ENCODE measurements at regions not wholly inside any gene's neighbourhood (a gene's known extent, or its start where the extent isn't known, plus 50 kb on each side); places are given as distances from the start of the nearest gene placed in this dataset.
A peak's percentile ranks its signal among the peaks of the same experiment; 100 is the strongest.

DNA sequence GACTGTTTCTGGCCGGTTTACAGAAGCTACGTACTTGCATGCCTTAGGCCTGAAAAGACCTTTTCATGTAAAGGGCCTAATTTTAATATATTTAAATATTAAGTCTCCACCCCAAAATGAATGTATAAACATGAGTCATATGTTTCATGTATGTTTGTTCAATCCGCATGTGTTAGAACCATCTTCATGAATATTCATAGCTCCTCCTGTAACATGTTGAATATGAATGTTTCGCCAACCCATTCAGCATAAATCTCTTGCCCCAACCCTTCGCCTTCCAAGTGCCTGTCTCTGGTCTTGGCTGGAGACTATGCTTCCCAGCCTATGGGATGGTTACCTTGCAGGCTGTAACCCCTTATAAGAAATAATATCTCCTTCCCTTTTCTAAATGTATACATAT lies 212.5 kb downstream of the SCG2 start:
- Histone ChIP-seq H3K36me3 (ENCODE audit: control insufficient read depth in 1 of 2, insufficient read depth in 2 of 2, low read depth in 1 of 2, low read length in 2 of 2) (no peaks in the 10 kb centered on the region), H3K27ac (ENCODE audit: low read length, poor library complexity, severe bottlenecking) (no peak overlapping the region), H3K18ac (ENCODE audit: low read depth in 1 of 2, low read length in 2 of 2) (no peak overlapping the region), H2AFZ (ENCODE audit: low read depth, low read length) (no peak overlapping the region), H2BK120ac (ENCODE audit: low read depth, low read length) (no peak overlapping the region), H3K4me1 (ENCODE audit: control insufficient read depth, insufficient read depth, low read depth, low read length) (no peaks in the 10 kb centered on the region), H2BK5ac (ENCODE audit: low read depth, low read length, poor library complexity, severe bottlenecking) (no peak overlapping the region), H3K9me3 (ENCODE audit: control insufficient read depth, low read length) (peaks cover 17% of the 10 kb centered on the region), H2BK15ac (ENCODE audit: low read depth, poor library complexity, severe bottlenecking) (no peak overlapping the region), H3K9ac (ENCODE audit: low read length) (no peak overlapping the region), H2BK12ac (ENCODE audit: low read length in 2 of 2) (no peak overlapping the region), H3K4me2 (ENCODE audit: low read length, poor library complexity, severe bottlenecking) (no peak overlapping the region), H4K8ac (ENCODE audit: low read length) (no peak overlapping the region), H3K4ac (ENCODE audit: low read depth in 1 of 2, low read length in 2 of 2) (no peak overlapping the region), H3K14ac (ENCODE audit: low read length in 2 of 2) (no peak overlapping the region), H3K27me3 (ENCODE audit: control insufficient read depth in 1 of 2, insufficient read depth in 1 of 2, low read length in 2 of 2) (no peaks in the 10 kb centered on the region), H4K91ac (ENCODE audit: low read length) (no peak overlapping the region), H2AK5ac (ENCODE audit: low read length, severe bottlenecking) (no peak overlapping the region), H3K79me1 (replicated peaks; ENCODE audit: low read length, poor library complexity, severe bottlenecking) (no peaks in the 10 kb centered on the region), H3K23ac (ENCODE audit: low read length in 2 of 2) (no peak overlapping the region), H3K4me3 (ENCODE audit: insufficient read depth in 1 of 2, low read depth in 1 of 2, low read length in 2 of 2) (no peak overlapping the region)
- WGBS, result 100% methylated on average over 2 of the region's 5 CpGs
- no peak for DNase-seq

- Histone ChIP-seq H2BK120ac (ENCODE audit: low read depth, low read length) (no peak overlapping the region), H3K4me1 (ENCODE audit: control insufficient read depth, insufficient read depth, low read depth, low read length) (no peaks in the 10 kb centered on the region), H3K4ac (ENCODE audit: low read depth in 1 of 2, low read length in 2 of 2) (no peak overlapping the region), H3K23ac (ENCODE audit: low read length in 2 of 2) (no peak overlapping the region), H2BK5ac (ENCODE audit: low read depth, low read length, poor library complexity, severe bottlenecking) (no peak overlapping the region), H4K91ac (ENCODE audit: low read length) (no peak overlapping the region), H3K27ac (ENCODE audit: low read length, poor library complexity, severe bottlenecking) (no peak overlapping the region), H3K4me3 (ENCODE audit: insufficient read depth in 1 of 2, low read depth in 1 of 2, low read length in 2 of 2) (no peak overlapping the region), H2AK5ac (ENCODE audit: low read length, severe bottlenecking) (no peak overlapping the region), H3K27me3 (ENCODE audit: control insufficient read depth in 1 of 2, insufficient read depth in 1 of 2, low read length in 2 of 2) (no peaks in the 10 kb centered on the region), H3K14ac (ENCODE audit: low read length in 2 of 2) (no peak overlapping the region), H3K9ac (ENCODE audit: low read length) (no peak overlapping the region), H2BK15ac (ENCODE audit: low read depth, poor library complexity, severe bottlenecking) (no peak overlapping the region), H3K18ac (ENCODE audit: low read depth in 1 of 2, low read length in 2 of 2) (no peak overlapping the region), H3K36me3 (ENCODE audit: control insufficient read depth in 1 of 2, insufficient read depth in 2 of 2, low read depth in 1 of 2, low read length in 2 of 2) (no peaks in the 10 kb centered on the region), H3K4me2 (ENCODE audit: low read length, poor library complexity, severe bottlenecking) (no peak overlapping the region), H2BK12ac (ENCODE audit: low read length in 2 of 2) (no peak overlapping the region), H2AFZ (ENCODE audit: low read depth, low read length) (no peak overlapping the region), H4K8ac (ENCODE audit: low read length) (no peak overlapping the region), H3K9me3 (ENCODE audit: control insufficient read depth, low read length) (peaks cover 27% of the 10 kb centered on the region), H3K79me1 (replicated peaks; ENCODE audit: low read length, poor library complexity, severe bottlenecking) (no peaks in the 10 kb centered on the region)
- DNase-seq, result no peak
- WGBS, result no CpG with 5 or more reads among the region's 2 CpGs
Observed at GRCh38 chr2:223396993-223397392, 205.2 kb downstream of the SCG2 start.

DNA sequence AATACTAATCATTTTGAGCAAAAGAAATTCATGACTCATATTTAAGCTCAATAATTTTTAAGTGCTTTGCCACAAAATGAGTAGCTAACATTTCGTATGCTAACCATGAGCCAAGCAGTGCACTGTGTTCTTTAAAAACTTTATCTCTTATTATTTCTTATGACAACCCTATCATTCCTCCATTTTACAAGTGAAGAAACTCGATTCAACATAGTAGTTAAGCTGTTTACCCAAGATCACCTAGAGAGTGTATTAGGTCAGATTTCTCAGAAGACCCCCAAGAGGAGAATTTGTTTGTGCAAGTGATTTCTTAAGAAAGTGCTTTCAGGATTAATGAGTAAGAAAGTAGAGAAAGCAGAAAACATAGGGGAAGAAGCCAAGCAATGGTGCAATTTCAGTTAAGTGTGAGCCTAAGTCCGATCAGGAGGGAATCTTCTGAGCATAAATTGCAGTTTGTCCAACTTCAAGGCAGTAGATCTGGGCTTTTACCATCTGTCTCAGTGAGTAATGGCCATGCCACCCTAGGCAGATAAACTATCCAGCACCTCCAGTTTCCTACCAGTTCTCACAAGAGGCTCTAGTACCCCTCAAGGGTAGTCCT lies 202.7 kb downstream of the SCG2 start:
- Histone ChIP-seq H3K4me2 (ENCODE audit: low read length, poor library complexity, severe bottlenecking) (no peak overlapping the region), H3K9me3 (ENCODE audit: control insufficient read depth, low read length) (peaks cover 10% of the 10 kb centered on the region), H3K4ac (ENCODE audit: low read depth in 1 of 2, low read length in 2 of 2) (no peak overlapping the region), H2BK15ac (ENCODE audit: low read depth, poor library complexity, severe bottlenecking) (no peak overlapping the region), H3K27me3 (ENCODE audit: control insufficient read depth in 1 of 2, insufficient read depth in 1 of 2, low read length in 2 of 2) (no peaks in the 10 kb centered on the region), H4K91ac (ENCODE audit: low read length) (no peak overlapping the region), H3K9ac (ENCODE audit: low read length) (peak overlapping the region; percentile 20), H3K27ac (ENCODE audit: low read length, poor library complexity, severe bottlenecking) (no peak overlapping the region), H2BK12ac (ENCODE audit: low read length in 2 of 2) (no peak overlapping the region), H3K18ac (ENCODE audit: low read depth in 1 of 2, low read length in 2 of 2) (no peak overlapping the region), H3K36me3 (ENCODE audit: control insufficient read depth in 1 of 2, insufficient read depth in 2 of 2, low read depth in 1 of 2, low read length in 2 of 2) (no peaks in the 10 kb centered on the region), H3K23ac (ENCODE audit: low read length in 2 of 2) (no peak overlapping the region), H3K14ac (ENCODE audit: low read length in 2 of 2) (no peak overlapping the region), H3K4me3 (ENCODE audit: insufficient read depth in 1 of 2, low read depth in 1 of 2, low read length in 2 of 2) (no peak overlapping the region), H4K8ac (ENCODE audit: low read length) (no peak overlapping the region), H2BK120ac (ENCODE audit: low read depth, low read length) (no peak overlapping the region), H2AFZ (ENCODE audit: low read depth, low read length) (no peak overlapping the region), H3K4me1 (ENCODE audit: control insufficient read depth, insufficient read depth, low read depth, low read length) (peaks cover 2% of the 10 kb centered on the region), H3K79me1 (replicated peaks; ENCODE audit: low read length, poor library complexity, severe bottlenecking) (no peaks in the 10 kb centered on the region), H2AK5ac (ENCODE audit: low read length, severe bottlenecking) (no peak overlapping the region), H2BK5ac (ENCODE audit: low read depth, low read length, poor library complexity, severe bottlenecking) (no peak overlapping the region)
- 76% methylated on average over 3 of the region's 3 CpGs for WGBS
- no peak for DNase-seq

DNA sequence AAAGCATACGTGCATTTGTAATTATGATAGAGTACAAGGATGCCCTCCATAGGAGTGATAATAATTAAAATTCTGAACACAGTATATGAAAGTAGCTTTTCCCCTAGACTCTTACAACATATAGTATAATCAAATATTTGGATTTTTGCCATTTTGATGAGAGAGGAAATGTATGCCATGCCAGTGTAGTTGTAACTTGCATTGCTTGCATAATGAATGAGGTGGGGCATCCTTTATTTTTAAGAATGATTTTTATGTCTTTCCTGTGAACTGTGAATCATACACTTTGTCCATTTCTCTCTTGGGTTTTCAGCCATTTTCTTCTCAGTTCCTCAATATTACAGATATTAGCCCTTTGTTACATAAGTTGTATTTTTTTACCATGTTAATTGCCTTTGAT lies 197.5 kb downstream of the SCG2 start:
- no peak overlapping the region for H2AK5ac ChIP-seq (ENCODE audit: low read length, severe bottlenecking)
- no peak overlapping the region for H2BK12ac ChIP-seq (ENCODE audit: low read length in 2 of 2)
- no peak overlapping the region for H3K9ac ChIP-seq (ENCODE audit: low read length)
- H2BK15ac ChIP-seq (ENCODE audit: low read depth, poor library complexity, severe bottlenecking), result no peak overlapping the region
- no peak overlapping the region for H2BK5ac ChIP-seq (ENCODE audit: low read depth, low read length, poor library complexity, severe bottlenecking)
- no peak overlapping the region for H3K4me3 ChIP-seq (ENCODE audit: insufficient read depth in 1 of 2, low read depth in 1 of 2, low read length in 2 of 2)
- no peak overlapping the region for H4K91ac ChIP-seq (ENCODE audit: low read length)
- H3K27ac ChIP-seq (ENCODE audit: low read length, poor library complexity, severe bottlenecking), result no peak overlapping the region
- H3K27me3 ChIP-seq (ENCODE audit: control insufficient read depth in 1 of 2, insufficient read depth in 1 of 2, low read length in 2 of 2), result no peaks in the 10 kb centered on the region
- no peak overlapping the region for H3K23ac ChIP-seq (ENCODE audit: low read length in 2 of 2)
- H3K9me3 ChIP-seq (ENCODE audit: control insufficient read depth, low read length), result no peaks in the 10 kb centered on the region
- no peak for DNase-seq
- peaks cover 2% of the 10 kb centered on the region for H3K4me1 ChIP-seq (ENCODE audit: control insufficient read depth, insufficient read depth, low read depth, low read length)
- H2BK120ac ChIP-seq (ENCODE audit: low read depth, low read length), result no peak overlapping the region
- H2AFZ ChIP-seq (ENCODE audit: low read depth, low read length), result no peak overlapping the region
- no peak overlapping the region for H3K4ac ChIP-seq (ENCODE audit: low read depth in 1 of 2, low read length in 2 of 2)
- H3K36me3 ChIP-seq (ENCODE audit: control insufficient read depth in 1 of 2, insufficient read depth in 2 of 2, low read depth in 1 of 2, low read length in 2 of 2), result no peaks in the 10 kb centered on the region
- WGBS, result no CpG with 5 or more reads among the region's 1 CpG
- H3K14ac ChIP-seq (ENCODE audit: low read length in 2 of 2), result no peak overlapping the region
- H3K79me1 ChIP-seq (replicated peaks; ENCODE audit: low read length, poor library complexity, severe bottlenecking), result no peaks in the 10 kb centered on the region
- H4K8ac ChIP-seq (ENCODE audit: low read length), result no peak overlapping the region
- H3K18ac ChIP-seq (ENCODE audit: low read depth in 1 of 2, low read length in 2 of 2), result no peak overlapping the region
- H3K4me2 ChIP-seq (ENCODE audit: low read length, poor library complexity, severe bottlenecking), result no peak overlapping the region

Measured in mesenchymal stem cell (in vitro differentiated cells and primary cell).